NCI-H2171 (cell line): ENCODE measurements at regions not wholly inside any gene's neighbourhood (a gene's known extent, or its start where the extent isn't known, plus 50 kb on each side); places are given as distances from the start of the nearest gene placed in this dataset.
A peak's percentile ranks its signal among the peaks of the same experiment; 100 is the strongest.
"Not testable (repeated sequence)": the region's sequence is repeated elsewhere in the genome, so short reads cannot be mapped to it uniquely, and the experiment has no call there.

Experiments used
- DNase-seq: peaks from one replicate; lab custom pipeline; 2025; lab: John Stamatoyannopoulos, UW

DNA sequence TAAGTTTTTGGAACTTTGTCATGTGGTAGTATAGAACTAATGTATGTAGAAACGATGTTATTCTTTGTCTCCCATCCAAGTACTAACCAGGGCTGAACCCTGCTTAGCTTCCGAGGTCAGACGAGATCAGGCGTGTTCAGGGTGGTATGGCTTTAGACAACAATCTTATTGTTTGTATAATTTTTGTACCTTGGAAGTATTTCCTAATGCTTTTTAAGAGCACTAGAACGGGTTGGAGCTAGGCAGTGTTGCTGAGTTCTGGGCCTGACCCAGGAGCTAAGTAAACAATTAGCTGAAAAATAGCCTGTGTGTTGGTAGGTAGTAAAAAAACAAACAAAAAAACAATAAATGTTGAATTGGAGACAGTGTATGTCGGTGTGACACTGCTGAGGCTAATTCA is 244.3 kb downstream of the EMP1 start:
- DNase-seq: no peak

DNA sequence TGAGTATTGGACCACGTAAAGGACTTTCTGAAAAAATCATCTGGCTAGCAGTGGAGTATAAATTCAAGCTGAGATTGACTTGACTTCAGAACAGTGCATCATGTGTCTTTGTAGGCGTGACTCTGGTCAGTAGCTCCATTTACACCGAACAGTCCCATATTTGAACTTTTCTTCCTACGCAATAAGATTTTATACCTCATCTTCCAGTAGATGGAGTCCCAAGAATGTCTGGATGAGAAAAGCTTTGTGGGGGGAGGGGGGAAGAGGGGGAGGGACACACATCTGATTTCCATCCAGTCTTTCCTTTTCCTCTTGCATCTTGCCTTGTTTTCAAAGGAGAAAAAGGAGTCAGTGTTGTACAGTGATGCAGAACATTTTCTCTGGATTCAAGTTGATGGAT is 241.0 kb downstream of the EMP1 start:
- DNase-seq: no peak

DNA sequence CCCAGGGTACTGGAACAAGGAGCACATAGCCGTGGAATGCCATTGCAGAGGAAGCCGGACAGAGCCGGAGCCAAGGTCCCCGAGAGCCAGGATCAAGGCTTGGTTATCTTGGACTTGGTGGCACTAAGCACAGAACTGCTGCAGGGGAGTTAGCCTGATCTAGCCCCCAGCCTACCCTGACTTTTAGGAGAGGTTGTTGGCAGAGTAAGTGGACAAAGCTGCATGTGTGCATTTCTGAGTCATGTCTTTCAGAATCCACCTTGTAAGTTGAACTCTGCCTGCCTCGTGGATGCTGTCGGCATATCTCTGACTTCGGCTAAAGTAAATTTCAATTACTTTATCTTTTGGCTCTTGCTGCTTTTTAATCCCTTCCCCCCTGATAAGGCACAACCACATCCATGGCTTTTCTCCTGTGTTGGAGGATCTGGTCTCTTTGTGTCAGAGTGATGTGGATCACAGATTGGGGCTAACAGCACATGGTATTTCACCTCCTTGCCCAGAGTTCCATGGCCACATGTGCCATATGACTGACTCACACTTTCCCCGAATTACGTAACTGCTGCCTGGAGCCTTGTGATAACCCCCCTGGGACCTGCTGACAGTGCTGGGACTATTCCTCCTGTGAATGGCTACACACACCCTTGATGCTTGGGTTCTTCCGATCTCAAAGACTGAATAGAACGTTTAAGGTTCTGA is 240.3 kb downstream of the EMP1 start:
- DNase-seq: no peak

DNA sequence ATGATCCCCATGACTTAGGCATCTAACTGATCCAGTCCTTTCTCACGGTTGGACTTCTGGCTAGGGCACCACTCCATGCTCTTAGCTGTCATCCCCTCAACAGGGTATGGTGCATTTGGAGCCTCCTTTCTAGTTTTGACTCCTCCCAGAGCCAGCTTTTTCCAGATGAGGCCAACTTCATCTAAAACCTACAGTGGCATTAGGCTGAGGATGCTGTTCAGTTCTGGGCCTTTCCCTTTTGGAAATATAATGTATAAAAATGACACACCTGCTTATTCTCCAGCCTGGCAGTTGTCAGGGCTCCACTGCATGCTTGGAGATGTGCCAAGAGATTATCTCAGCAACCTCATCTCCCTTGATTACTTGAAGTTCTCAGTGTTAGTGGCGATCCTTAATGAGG is 239.7 kb downstream of the EMP1 start:
- no peak for DNase-seq

DNA sequence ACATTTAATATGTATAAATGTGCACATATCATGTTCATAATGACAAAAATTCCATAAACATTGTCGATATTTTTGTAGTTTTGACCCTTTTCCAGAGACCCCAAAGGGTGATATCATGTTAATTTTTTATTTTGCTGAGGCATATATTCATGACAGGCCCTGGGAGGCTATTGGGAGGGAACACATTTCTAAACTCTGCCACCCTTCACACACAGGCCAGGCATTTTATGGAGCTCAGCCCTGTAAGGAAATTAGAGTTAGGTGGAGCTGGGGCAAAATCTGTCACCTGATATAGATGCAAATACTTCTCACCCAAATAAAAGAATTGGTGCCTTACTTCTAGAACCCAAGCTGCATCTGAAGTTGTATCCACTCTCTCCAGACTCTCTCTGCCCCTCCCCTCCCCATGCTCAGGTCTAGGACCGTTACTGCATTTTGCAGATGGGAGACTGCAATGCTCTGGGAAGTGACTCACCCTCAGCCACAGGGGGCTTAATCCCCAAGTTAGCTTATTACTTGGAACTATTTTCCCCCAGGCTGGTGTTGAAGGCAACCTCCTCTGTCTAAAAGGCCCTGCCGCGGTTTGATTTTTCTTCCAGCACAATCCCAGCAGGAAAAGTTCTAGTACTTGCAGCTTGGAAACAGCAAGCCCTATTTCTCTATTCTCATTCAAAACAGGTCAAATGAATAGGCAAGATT is 238.9 kb downstream of the EMP1 start:
- DNase-seq: no peak

DNA sequence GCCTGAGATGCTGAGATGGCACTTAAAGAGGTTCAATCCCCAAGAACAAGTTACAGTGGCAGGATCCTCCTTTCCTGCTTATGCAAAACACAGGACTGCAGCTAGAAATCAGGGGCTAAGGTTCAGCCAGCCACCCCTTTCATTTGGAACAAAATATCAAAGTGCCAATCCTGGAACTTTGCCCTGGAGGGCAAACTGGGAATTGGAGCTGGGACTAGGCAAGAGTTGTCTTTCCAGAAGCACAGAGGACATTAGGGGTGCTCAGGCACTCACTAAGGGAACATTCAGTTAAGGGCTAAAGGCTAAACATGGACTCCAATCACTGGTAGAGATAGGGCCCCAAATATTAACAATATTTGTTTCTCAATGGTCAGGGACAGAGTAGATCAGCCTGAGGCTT is 237.2 kb downstream of the EMP1 start:
- no peak for DNase-seq

DNA sequence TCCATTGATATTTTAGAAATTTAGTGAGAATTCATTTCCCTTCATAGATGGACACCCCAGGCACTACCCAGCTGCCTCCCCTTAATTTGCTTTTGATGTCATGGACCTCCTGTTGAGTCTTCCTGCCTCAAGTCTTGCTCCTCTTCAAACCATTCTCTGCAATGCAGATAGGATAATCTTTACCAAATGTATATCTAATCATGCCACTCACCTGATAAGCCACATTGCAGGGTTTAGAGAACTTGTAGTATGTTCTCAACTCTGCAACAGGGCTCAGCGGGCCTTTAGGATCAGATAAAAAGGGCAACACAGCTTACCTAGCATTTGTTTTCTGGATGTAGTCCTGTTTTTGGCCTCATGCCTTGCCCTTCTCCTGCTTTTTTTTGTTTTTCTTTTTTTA is 234.5 kb downstream of the EMP1 start:
- DNase-seq: no peak

DNA sequence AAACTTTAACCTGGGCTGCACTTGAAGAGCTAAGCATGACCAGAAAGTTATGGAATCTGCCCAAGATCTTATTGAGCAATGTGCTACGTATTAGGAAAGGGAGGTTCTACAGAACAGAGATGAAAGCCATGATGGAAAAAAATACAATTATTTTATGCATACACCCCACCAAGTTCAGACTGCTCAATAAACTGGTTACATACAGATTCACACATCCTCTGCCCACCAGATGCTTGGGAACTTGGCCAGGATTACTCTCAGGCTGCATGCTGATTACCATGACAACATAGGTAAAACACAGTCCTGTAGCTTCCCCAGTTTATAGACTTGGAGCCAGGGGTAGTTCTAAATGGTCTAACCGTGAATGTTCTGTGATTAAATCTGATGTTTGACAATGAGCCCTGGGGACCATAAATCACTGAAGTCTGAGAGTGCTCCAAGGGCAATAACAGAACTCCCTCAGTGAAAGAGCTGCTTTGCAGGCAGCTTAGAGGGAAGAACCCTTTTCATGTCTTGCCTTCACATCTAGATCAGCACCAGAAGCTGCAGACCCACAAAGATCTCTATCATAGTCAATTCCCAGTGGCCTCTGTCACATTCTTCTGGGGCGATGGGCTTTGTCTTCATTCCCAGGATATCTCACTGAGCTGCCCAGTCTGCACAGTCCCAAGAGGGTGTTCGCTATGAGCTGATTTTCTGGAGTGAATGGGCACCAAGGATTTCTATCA is 232.2 kb downstream of the EMP1 start:
- DNase-seq: no peak

DNA sequence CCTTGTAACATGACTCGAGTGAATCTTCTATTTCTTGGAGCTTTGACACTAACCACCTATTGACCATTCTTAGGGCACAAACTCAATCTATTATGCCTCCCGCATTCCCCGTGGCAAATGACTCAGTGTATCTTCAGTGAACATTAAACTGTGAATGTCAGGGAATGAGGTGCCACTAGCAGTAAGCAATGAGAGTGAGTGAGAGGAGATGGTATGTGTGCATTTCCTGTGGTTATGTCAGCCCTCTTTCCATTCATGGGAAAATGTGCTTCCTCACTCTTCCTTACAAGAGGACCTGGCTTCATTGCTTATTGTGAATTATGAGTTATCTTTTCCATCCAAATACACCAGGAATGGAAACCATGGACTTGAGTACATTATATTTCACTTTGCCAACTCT is 229.2 kb downstream of the EMP1 start:
- no peak for DNase-seq

DNA sequence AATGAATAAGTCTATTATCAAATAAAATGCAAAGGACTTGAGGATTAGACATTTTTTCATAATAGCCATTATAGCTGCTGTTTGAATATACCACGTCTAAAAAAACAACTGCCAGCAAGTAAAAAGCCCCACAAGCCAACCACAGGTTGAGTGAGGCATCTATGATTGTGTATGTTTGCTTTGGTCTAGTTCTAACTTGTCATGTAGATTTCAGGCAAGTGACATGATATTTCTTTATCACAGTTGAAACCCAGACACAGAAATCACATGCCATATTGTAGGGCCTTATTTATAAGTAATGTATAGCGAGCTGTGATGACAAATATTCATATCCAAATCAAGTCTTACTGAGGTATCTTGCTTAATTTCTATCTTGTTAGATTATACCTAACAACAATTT is 225.8 kb downstream of the EMP1 start:
- no peak for DNase-seq

DNA sequence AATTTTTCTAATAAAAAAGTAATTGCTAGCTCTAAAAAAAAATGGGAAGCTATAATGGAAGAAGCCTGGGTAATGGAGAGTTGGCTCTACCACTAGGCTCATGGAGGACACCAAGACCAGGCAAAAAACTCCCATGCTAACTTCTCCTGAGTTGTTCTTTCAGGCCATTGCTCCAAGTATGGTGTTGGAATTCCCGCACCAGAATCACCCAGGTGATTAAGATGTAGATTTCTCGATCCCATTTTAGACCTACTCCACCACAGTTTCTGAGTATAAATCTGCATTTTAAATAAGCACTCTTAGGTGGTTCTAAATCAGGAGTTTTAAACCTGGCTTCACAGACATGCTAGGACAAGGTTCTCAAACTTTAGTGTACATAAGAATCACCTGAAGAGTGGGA is 221.0 kb downstream of the EMP1 start:
- no peak for DNase-seq

DNA sequence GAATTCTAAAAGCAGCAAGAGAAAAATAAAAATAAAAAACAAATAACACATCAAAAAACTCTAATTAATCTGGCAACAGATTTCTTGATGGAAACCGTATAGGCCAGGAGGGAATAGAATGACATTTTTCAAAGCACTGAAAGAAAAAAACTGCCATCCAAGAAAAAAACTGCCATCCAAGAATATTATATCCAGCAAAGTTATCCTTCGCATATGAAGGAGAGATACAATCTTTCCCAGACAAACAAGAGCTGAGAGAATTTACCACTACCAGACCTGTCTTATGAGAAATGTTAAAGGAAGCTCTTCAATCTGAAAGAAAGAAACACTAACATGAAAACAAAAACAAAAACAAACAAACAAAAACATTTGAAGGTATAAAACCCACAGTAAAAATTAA is 214.8 kb downstream of the EMP1 start:
- DNase-seq: no peak

DNA sequence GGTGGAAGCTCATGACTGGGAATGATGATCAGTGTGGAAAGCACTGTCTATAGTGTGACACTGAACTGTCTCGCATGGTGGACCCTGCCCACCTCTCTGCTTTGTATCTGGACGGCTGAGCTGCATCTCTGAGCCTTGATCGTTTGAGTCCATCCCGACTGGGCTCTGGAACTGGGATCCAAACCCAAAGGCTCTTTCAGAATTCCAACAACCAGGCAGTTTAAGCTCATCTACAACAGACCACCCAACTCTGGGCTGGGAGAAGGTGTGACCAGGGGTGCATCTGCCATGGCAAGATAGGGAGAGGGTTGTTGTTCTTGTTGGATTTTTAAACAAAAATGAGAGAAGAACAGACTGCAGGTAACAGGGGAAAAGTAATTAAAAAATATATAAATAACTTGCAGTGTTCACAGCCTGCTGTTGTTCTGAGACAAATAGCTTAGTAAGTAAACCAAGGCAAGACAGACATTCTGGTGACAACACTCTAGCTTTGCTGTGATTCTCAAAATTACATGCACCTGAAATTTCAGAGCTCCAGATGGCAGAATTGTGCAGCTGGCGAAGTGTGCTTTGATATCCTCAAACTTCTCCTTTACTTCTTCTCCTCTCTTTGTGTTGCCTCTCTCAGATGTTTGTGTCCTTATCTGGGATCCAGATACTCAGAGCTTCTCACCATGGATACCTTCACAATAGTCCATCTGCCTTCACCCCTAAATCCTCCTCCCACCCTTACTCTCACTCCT is 209.6 kb downstream of the EMP1 start:
- no peak for DNase-seq

DNA sequence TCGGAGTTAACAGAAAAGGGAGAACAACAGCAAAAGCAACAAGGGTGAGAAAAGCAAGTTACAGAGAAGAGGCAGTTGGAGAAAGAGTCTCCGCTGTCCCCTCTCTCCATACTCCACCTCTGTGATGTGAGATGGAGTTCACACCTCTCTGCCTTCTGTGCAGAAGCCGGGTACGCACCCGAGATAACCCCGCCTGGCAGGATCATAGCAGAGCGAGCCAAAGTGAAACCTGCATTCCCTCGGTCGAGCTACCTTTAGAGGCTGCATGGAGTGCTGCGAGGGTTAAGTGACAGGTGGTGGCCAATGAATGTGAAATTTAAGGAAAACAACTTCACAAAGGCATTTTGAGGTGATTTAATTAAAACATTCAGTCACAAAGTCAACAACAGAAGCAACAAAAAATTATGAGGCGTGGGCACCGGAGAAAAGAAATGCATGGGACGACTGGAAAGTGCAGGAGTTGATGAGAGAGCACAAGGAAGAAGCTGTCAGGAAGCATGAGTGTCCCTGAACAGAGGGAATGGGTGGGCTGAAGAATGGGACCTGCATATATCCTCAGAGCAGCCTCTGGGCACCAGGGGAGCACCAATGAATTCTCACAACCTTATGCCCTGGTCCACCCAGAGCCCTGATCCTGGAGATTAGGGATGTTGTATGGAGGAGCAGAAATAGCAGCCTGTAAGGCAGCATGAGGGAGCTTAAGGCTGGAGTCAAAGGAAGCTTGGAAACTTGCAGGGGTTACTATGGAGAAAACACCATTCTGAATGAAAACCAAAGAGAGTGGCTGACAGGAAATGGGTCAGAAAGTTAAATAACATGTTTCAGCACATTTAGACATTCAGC is 208.3 kb downstream of the EMP1 start:
- DNase-seq: no peak

DNA sequence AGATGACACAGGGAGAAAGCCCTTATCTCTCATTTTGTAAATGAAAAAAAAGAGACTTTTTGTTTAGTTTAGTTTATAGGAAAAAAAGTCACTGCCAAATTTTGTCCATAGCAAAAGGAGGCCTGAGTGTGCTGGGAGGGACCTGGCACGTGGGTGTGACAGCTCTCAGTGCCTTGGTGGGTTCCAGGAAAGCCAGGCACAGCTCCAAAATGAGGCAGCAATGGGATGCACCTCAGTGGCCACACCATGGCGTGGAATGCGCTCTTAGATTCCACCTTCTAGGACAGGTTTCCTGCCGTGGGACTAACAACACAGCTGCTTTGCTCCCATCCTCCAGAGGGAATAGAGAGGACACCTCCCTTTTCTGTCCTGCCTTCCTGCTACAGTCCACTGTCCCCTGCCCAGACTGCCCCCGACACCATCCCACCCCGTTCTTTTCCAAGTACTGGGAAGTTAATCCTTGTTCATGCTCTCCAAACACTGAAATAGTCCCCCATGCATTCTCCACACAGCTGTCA is 207.6 kb downstream of the EMP1 start:
- no peak for DNase-seq

DNA sequence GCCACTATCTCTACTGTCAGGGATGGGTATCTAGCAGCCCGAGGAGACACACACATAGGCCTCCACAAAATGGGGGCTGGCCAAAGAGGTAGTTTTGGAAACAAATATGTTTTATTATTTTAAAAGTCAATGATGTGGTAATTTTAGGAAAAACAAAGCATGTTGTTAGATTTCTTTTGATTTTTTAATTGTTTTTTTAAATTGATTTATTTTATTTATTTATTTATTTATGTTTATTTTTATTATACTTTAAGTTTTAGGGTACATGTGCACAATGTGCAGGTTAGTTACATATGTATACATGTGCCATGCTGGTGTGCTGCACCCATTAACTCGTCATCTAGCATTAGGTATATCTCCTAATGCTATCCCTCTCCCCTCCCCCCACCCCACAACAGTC is 194.8 kb downstream of the EMP1 start:
- DNase-seq: not testable (repeated sequence)

DNA sequence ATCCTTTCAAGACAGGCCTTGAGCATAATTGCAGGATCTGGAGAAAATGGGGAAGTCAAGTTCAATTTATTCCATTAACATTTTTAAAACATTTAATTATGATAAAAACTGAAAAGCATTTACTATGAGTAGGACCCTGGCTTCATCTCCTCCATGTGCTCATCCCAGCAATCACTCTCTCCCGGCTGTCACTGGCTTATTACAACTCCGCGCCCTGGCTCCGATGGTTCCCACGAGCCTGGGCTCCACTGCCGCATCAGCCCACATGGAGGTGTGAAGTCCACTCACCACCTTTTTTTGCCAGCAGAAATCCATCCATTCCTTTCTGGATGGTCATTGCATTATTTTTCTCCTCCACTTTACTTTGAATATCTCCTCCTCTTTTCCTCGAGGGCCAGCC is 194.4 kb downstream of the EMP1 start:
- DNase-seq: no peak

DNA sequence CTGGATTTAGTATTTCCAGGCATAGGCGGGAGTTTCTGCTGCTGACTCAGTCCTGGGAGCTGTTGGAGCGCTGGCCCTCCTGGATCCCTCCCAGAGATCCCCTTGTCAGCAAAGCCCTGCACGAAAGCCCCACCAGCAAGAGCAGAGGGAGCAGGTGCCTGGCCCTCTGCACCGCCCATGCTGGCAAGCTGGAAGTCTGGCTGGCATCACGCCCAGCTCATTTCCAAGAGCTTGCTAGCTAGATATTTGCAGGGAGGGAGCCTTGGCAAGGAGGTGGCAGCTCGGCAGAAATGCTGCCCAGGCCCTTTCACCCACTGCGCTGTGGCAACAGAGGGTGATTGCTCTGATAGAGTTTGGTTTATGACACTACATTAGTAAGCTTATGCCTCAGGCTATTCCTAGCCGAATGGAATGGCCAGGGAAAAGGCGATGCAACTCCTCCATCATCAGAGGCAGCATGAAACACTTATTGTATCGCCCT is 193.9 kb downstream of the EMP1 start:
- DNase-seq: peak; percentile 46

DNA sequence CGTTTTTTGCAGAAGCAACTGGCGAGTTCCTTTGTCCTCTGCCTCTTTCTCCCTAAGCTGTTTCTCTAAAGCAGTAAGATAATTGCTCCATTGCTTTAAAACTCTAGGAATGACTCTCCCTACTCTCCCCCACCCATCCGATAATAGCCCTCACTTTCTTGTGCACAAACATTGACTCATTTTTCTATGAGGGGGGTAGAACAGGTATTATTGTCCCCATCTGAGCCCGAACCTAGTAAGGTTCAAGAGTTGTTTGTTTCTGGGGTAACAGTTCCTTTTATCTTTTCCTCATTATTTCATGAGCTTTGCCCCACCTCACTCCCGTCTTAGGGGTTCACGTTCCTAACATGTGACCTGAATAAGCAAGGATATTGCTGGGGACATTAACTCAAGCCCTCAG is 190.6 kb downstream of the EMP1 start:
- no peak for DNase-seq

DNA sequence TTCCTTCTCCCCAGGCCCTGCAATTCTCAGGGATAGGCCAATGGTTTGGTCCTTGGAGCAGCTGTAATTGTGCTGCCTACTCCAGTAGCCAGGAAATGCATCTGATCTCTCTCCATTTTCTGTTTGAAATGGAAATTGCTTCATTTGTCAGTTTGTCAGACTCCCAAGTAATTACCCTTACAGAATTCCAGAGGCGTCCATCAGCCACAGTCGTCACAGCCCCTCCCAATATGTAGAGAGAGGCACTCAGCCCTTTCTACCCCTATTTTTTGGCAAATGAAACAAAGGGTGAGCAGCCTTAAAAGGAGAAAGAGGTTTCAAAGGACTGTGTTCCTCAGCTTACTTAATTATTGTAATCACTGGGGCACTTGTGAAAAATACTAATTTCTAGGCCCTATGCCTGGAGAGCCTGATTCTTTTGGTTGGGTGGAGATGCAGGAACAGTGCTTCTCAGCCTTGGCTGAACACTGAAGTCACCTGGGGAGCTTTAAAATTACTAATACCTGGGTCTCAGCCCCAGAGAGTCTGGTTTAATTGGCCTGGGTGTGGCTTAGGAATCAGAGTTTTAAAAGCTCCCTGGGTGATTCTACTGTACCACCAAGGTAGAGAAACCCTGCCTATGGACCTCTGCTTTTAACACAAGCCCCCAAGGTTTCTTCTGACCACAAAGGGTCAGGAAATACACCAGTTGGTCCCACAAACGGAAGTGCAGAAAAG is 190.0 kb downstream of the EMP1 start:
- DNase-seq: no peak

DNA sequence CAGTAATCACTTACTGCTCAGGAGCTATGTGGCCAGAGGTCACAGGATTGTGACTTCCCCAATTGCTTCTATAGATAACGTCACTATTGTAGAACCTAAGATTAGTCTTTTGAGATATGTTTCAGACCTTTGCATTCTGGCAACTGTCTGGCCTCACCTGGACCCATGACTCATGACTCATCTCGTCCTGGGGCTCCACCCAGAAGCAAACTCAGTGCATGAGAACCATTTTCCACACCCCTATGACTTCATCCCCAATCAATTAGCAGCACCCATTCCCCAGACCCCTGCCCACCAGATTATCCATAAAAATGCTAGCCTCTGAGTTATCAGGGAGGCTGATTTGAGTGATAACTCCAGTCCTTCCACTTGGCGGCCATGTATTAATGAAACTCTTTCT is 186.9 kb downstream of the EMP1 start:
- DNase-seq: no peak
